ENCODE measurements at regions not wholly inside any gene's neighbourhood (a gene's known extent, or its start where the extent isn't known, plus 50 kb on each side); places are given as distances from the start of the nearest gene placed in this dataset.

DNA sequence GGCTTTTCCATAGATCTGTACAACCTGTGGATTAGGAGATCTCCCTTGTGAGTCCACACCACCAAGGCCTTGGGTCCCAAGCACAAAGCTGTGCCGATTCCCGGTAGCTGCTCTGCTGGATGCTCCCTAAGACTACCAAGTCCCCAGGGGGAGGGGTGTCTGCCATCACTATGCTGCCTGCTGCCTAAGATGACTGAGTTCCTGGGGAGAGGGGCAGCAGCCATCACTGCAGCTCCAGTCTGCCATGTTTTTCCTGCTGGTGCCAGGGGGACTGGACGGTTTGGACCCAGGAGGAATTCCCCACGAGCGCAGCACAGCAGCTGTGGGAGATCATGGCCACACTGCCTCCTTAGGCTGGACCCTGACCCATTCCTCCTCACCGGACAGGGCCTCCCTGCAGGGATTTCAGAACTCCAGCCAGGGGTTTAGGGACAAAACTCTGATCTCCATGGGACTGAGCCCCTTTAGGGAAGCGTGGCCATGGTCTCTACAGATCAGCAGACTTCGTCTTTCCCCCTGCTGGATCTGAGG lies 1049.8 kb downstream of the SORCS1 start:
- no peak for TF ChIP-seq ZSCAN20 (CRISPR knock-in tag; IDR thresholded peaks at IDR 0.05)
- no peak for TF ChIP-seq PHF8 (IDR thresholded peaks at IDR 0.05; ENCODE audit: borderline replicate concordance, low read depth)
- TF ChIP-seq ZNF302 (CRISPR knock-in tag; IDR thresholded peaks at IDR 0.05): no peak
- no peak for TF ChIP-seq CTCF (IDR thresholded peaks at IDR 0.05)
- TF ChIP-seq EHMT2 (IDR thresholded peaks at IDR 0.05; ENCODE audit: low read depth): no peak
